ENCODE measurements at regions not wholly inside any gene's neighbourhood (a gene's known extent, or its start where the extent isn't known, plus 50 kb on each side); places are given as distances from the start of the nearest gene placed in this dataset.

GRCh38 chr4:14049946-14050345 lies 422.4 kb upstream of the BOD1L1 start:
- Mint-ChIP-seq H3K9me3 (peaks cover 3% of the 10 kb centered on the region; the same call in 1 of the 3 replicates), H3K4me1 (no peaks in the 10 kb centered on the region), H3K27ac (no peak overlapping the region), H3K27me3 (ENCODE audit: insufficient read depth, low read depth, poor library complexity) (no peaks in the 10 kb centered on the region), H3K36me3 (ENCODE audit: low read depth) (no peaks in the 10 kb centered on the region), H3K4me3 (no peak overlapping the region)
- Histone ChIP-seq H3K36me3 (ENCODE audit: insufficient read depth) (no peaks in the 10 kb centered on the region), H3K27me3 (ENCODE audit: insufficient read depth) (no peaks in the 10 kb centered on the region), H3K4me3 (no peak overlapping the region), H4K20me1 (replicated peaks; ENCODE audit: insufficient read depth) (no peaks in the 10 kb centered on the region), H3K79me2 (replicated peaks; ENCODE audit: insufficient read depth) (no peaks in the 10 kb centered on the region), H3F3A (replicated peaks; ENCODE audit: low read depth) (no peaks in the 10 kb centered on the region), H3K27ac (ENCODE audit: low read depth) (no peak overlapping the region), H2AFZ (no peak overlapping the region), H3K4me1 (ENCODE audit: insufficient read depth) (no peaks in the 10 kb centered on the region), H3K4me2 (no peak overlapping the region), H3K9me2 (ENCODE audit: insufficient read depth) (no peaks in the 10 kb centered on the region)
- no peak for ATAC-seq
- no peak for DNase-seq (ENCODE audit: low spot score)
- TF ChIP-seq NANOG (IDR thresholded peaks at IDR 0.05; ENCODE audit: borderline replicate concordance) (no peak), ZNF462 (CRISPR knock-in tag; IDR thresholded peaks at IDR 0.05) (no peak), CREB1 (CRISPR knock-in tag; IDR thresholded peaks at IDR 0.05; ENCODE audit: low read depth) (no peak), ETS1 (IDR thresholded peaks at IDR 0.05) (no peak), ZNF114 (CRISPR knock-in tag; IDR thresholded peaks at IDR 0.05) (no peak), ZNF331 (CRISPR knock-in tag; IDR thresholded peaks at IDR 0.05; ENCODE audit: low read depth) (no peak), REST (IDR thresholded peaks at IDR 0.05; ENCODE audit: unreplicated experiment) (no peak), CTCF (conservative IDR thresholded peaks at IDR 0.05; ENCODE audit: low read depth in 2 of 2) (no peak), POLR2AphosphoS5 (IDR thresholded peaks at IDR 0.05; ENCODE audit: low read depth) (no peak), EZH2phosphoT487 (IDR thresholded peaks at IDR 0.05; ENCODE audit: unreplicated experiment) (no peak), STAT1 (IDR thresholded peaks at IDR 0.05; ENCODE audit: unreplicated experiment) (no peak), EZH2 (IDR thresholded peaks at IDR 0.05; ENCODE audit: low read depth, unreplicated experiment) (no peak), JUNB (IDR thresholded peaks at IDR 0.05; ENCODE audit: unreplicated experiment) (no peak)

All from GM23338 (cell line).